ENCODE measurements at regions not wholly inside any gene's neighbourhood (a gene's known extent, or its start where the extent isn't known, plus 50 kb on each side); places are given as distances from the start of the nearest gene placed in this dataset.

- no peak overlapping the region for H3K4me3 ChIP-seq
- FAIRE-seq (no peak), ATAC-seq (no peak), DNase-seq (ENCODE audit: low read depth, low spot score) (no peak)
- ChIA-PET CTCF (no interaction called here), SMC1A (ENCODE audit: uncharacterized antibody, unreplicated experiment) (no interaction called here), RAD21 (ENCODE audit: unreplicated experiment) (no interaction called here), POLR2A (no interaction called here)
- H3K36me3 ChIP-seq (ENCODE audit: control insufficient read depth in 2 of 2, insufficient read depth in 2 of 2, low read length in 1 of 2) = no peaks in the 10 kb centered on the region
- H3K79me2 ChIP-seq (ENCODE audit: control insufficient read depth, insufficient read depth, low read length) = no peaks in the 10 kb centered on the region
- no peaks in the 10 kb centered on the region for H3K9me3 ChIP-seq (replicated peaks; ENCODE audit: control insufficient read depth, insufficient read depth, low read length)
- intact Hi-C loops (cut with micrococcal nuclease; ENCODE audit: unreplicated experiment) = no loop called here
- H4K20me1 ChIP-seq (ENCODE audit: control insufficient read depth, insufficient read depth) = no peaks in the 10 kb centered on the region
- H3K27me3 ChIP-seq (replicated peaks in 1 of 2; ENCODE audit: control insufficient read depth in 2 of 2, insufficient read depth in 2 of 2, low read length in 1 of 2) = no peaks in the 10 kb centered on the region
- no peak overlapping the region for H3K9ac ChIP-seq (ENCODE audit: control insufficient read depth, insufficient read depth, low read length)
- in situ Hi-C loops (cut with MboI) = no loop called here
- no peak overlapping the region for H3K4me2 ChIP-seq (ENCODE audit: control insufficient read depth, insufficient read depth)
- H3K4me1 ChIP-seq (ENCODE audit: control insufficient read depth, insufficient read depth, low read length) = no peaks in the 10 kb centered on the region
- BruUV-seq (replicated peaks) = no TSS peak
- no peak overlapping the region for H3K27ac ChIP-seq (ENCODE audit: control insufficient read depth, insufficient read depth)
- no peak overlapping the region for H2AFZ ChIP-seq (ENCODE audit: control insufficient read depth, low read depth, low read length)
- TF ChIP-seq TCF3 (IDR thresholded peaks at IDR 0.05; ENCODE audit: borderline replicate concordance, insufficient read depth, low read depth, low read length) (no peak), NRF1 (conservative IDR thresholded peaks at IDR 0.05; ENCODE audit: low read depth, low read length) (no peak), ZZZ3 (IDR thresholded peaks at IDR 0.05; ENCODE audit: control insufficient read depth, insufficient read length, low read depth) (no peak), POU2F2 (IDR thresholded peaks at IDR 0.05; ENCODE audit: borderline replicate concordance, low read depth, low read length) (no peak), NFIC (IDR thresholded peaks at IDR 0.05; ENCODE audit: low read depth, low read length) (no peak), SIN3A (IDR thresholded peaks at IDR 0.05; ENCODE audit: low read depth, low read length) (no peak), RCOR1 (conservative IDR thresholded peaks at IDR 0.05; ENCODE audit: low read depth, low read length) (no peak), ZNF592 (IDR thresholded peaks at IDR 0.05) (no peak), LARP7 (IDR thresholded peaks at IDR 0.05) (no peak), SMARCA5 (IDR thresholded peaks at IDR 0.05) (no peak), ETV6 (conservative IDR thresholded peaks at IDR 0.05 in 1 of 2, IDR thresholded peaks at IDR 0.05 in 1 of 2; ENCODE audit: borderline replicate concordance in 1 of 2, low read depth in 1 of 2) (no peak), SP1 (IDR thresholded peaks at IDR 0.05; ENCODE audit: low read depth, low read length) (no peak), USF2 (IDR thresholded peaks at IDR 0.05; ENCODE audit: borderline replicate concordance, low read depth, low read length) (no peak), PAX8 (IDR thresholded peaks at IDR 0.05) (no peak)
- TF ChIP-seq, protein P1, sequence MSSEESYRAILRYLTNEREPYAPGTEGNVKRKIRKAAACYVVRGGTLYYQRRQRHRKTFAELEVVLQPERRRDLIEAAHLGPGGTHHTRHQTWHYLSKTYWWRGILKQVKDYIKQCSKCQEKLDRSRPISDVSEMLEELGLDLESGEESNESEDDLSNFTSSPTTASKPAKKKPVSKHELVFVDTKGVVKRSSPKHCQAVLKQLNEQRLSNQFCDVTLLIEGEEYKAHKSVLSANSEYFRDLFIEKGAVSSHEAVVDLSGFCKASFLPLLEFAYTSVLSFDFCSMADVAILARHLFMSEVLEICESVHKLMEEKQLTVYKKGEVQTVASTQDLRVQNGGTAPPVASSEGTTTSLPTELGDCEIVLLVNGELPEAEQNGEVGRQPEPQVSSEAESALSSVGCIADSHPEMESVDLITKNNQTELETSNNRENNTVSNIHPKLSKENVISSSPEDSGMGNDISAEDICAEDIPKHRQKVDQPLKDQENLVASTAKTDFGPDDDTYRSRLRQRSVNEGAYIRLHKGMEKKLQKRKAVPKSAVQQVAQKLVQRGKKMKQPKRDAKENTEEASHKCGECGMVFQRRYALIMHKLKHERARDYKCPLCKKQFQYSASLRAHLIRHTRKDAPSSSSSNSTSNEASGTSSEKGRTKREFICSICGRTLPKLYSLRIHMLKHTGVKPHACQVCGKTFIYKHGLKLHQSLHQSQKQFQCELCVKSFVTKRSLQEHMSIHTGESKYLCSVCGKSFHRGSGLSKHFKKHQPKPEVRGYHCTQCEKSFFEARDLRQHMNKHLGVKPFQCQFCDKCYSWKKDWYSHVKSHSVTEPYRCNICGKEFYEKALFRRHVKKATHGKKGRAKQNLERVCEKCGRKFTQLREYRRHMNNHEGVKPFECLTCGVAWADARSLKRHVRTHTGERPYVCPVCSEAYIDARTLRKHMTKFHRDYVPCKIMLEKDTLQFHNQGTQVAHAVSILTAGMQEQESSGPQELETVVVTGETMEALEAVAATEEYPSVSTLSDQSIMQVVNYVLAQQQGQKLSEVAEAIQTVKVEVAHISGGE (CRISPR knock-in tag; IDR thresholded peaks at IDR 0.05) = no peak
- TF ChIP-seq, protein P2, sequence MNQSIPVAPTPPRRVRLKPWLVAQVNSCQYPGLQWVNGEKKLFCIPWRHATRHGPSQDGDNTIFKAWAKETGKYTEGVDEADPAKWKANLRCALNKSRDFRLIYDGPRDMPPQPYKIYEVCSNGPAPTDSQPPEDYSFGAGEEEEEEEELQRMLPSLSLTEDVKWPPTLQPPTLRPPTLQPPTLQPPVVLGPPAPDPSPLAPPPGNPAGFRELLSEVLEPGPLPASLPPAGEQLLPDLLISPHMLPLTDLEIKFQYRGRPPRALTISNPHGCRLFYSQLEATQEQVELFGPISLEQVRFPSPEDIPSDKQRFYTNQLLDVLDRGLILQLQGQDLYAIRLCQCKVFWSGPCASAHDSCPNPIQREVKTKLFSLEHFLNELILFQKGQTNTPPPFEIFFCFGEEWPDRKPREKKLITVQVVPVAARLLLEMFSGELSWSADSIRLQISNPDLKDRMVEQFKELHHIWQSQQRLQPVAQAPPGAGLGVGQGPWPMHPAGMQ (IDR thresholded peaks at IDR 0.05; ENCODE audit: borderline replicate concordance) = no peak
Measured at GRCh38 chr4:111699165-111699564, 446.1 kb upstream of the FAM241A start.
